Kasumi-1 (cell line): ENCODE measurements at regions not wholly inside any gene's neighbourhood (a gene's known extent, or its start where the extent isn't known, plus 50 kb on each side); places are given as distances from the start of the nearest gene placed in this dataset.

Source experiments
- DNase-seq, 2 experiments: peaks; one replicate each; lab custom pipeline; 2025; lab: John Stamatoyannopoulos, UW

- DNase-seq: no peak
Observed at GRCh38 chr7:54629771-54630170, 87.6 kb downstream of the VSTM2A start.

GRCh38 chr7:54622696-54623309 lies 80.6 kb downstream of the VSTM2A start:
- DNase-seq: no peak
